ENCODE measurements at regions not wholly inside any gene's neighbourhood (a gene's known extent, or its start where the extent isn't known, plus 50 kb on each side); places are given as distances from the start of the nearest gene placed in this dataset.

DNA sequence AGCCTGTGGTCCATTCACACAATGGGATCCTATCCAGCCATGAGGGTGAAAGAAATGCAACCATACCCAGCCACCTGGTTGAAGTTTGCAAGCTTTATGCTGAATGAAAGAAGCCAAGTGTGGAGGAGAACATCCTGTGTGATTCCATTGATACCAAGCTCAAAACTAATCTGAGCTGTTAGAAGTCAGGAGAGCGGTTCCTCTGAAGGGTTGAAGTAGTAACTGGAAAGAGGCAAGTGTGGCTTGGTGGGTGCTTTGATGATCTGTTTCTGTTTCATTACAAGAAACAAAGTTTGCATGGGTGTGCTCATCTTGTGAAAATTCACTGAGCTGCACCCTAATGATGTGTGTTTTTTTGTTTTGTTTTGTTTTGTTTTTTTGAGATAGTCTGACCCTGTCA, 99.4 kb downstream of the SALL1 start:
- TF ChIP-seq CTCF (IDR thresholded peaks at IDR 0.05), result no peak
- Mint-ChIP-seq H3K4me3 (no peak overlapping the region), H3K27ac (no peak overlapping the region), H3K36me3 (no peaks in the 10 kb centered on the region), H3K9me3 (no peaks in the 10 kb centered on the region), H3K4me1 (no peaks in the 10 kb centered on the region), H3K27me3 (ENCODE audit: low read depth in 2 of 2) (peaks cover 9 to 13% of the 10 kb centered on the region in 2 donors)
- no peaks in the 10 kb centered on the region for H3K36me3 ChIP-seq (ENCODE audit: control insufficient read depth, insufficient read depth, low read length)
- ATAC-seq (no peak), DNase-seq (no peak)
- no peaks in the 10 kb centered on the region for H3K4me1 ChIP-seq (ENCODE audit: control insufficient read depth, insufficient read depth, low read length)
- WGBS (ENCODE audit: insufficient coverage), result 83% methylated on average over 1 of the region's 1 CpG
- no peaks in the 10 kb centered on the region for H3K9me3 ChIP-seq (ENCODE audit: control insufficient read depth, insufficient read depth, low read length)
- H3K27me3 ChIP-seq (ENCODE audit: control insufficient read depth, insufficient read depth, low read length), result no peaks in the 10 kb centered on the region
- no peak overlapping the region for H3K4me3 ChIP-seq (ENCODE audit: low read length)
- no peak overlapping the region for H3K27ac ChIP-seq (ENCODE audit: low read length)
- intact Hi-C loops (cut with micrococcal nuclease), result no loop called here

- H3K27me3 ChIP-seq (ENCODE audit: control insufficient read depth, insufficient read depth, low read length), result no peaks in the 10 kb centered on the region
- no peak overlapping the region for H3K27ac ChIP-seq (ENCODE audit: low read length)
- Mint-ChIP-seq H3K27ac (no peak overlapping the region), H3K9me3 (no peaks in the 10 kb centered on the region), H3K4me3 (no peak overlapping the region), H3K36me3 (no peaks in the 10 kb centered on the region), H3K4me1 (no peaks in the 10 kb centered on the region), H3K27me3 (ENCODE audit: low read depth in 2 of 2) (peaks cover 6 to 13% of the 10 kb centered on the region in 2 donors)
- intact Hi-C loops (cut with micrococcal nuclease), result no loop called here
- ATAC-seq (no peak), DNase-seq (no peak)
- H3K4me1 ChIP-seq (ENCODE audit: control insufficient read depth, insufficient read depth, low read length), result no peaks in the 10 kb centered on the region
- no peak for TF ChIP-seq CTCF (IDR thresholded peaks at IDR 0.05)
- 85% methylated on average over 4 of the region's 4 CpGs for WGBS (ENCODE audit: insufficient coverage)
- H3K9me3 ChIP-seq (ENCODE audit: control insufficient read depth, insufficient read depth, low read length), result no peaks in the 10 kb centered on the region
- H3K4me3 ChIP-seq (ENCODE audit: low read length), result no peak overlapping the region
- no peaks in the 10 kb centered on the region for H3K36me3 ChIP-seq (ENCODE audit: control insufficient read depth, insufficient read depth, low read length)
These were observed 100.7 kb downstream of the SALL1 start for GRCh38 chr16:51050377-51050706.

DNA sequence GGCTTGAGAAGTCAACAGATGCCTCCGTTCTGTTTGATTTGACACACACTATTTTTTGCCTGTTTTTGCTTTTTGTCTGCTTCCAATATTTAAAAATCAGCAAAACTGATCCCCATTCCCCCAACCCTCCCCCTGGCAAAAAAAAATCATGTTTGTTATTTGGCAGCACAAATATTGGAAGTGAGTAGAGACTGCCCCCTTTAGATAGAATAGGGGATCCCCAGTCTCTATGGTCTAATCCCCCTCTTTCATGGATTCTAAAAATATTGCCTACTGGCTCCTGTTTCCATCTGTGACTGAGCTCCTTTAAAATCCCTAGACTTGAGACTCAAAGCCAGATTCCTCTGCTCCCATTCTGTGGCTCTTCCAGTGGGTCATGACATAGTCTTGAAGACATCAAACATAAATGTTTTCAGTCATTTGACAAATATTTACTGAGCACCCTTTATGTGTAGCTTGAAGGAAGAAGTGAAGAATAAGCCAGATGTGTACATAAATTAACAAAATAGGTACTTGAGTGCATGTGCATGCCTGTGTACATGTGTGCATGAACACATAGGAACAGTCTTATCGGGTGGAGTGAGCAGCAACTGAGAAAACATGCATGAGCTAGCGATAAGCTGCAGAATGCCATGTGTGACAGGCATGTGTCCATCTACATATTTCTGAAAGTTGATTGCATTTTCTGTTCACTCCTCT, 101.2 kb downstream of the SALL1 start:
- ATAC-seq (no peak), DNase-seq (no peak)
- intact Hi-C loops (cut with micrococcal nuclease), result no loop called here
- H3K36me3 ChIP-seq (ENCODE audit: control insufficient read depth, insufficient read depth, low read length), result no peaks in the 10 kb centered on the region
- 97% methylated on average over 3 of the region's 3 CpGs for WGBS (ENCODE audit: insufficient coverage)
- H3K9me3 ChIP-seq (ENCODE audit: control insufficient read depth, insufficient read depth, low read length), result no peaks in the 10 kb centered on the region
- peaks cover 3 to 13% of the 10 kb centered on the region in 2 donors for H3K27me3 Mint-ChIP-seq (ENCODE audit: low read depth in 2 of 2)
- no peaks in the 10 kb centered on the region for H3K27me3 ChIP-seq (ENCODE audit: control insufficient read depth, insufficient read depth, low read length)
- H3K36me3 Mint-ChIP-seq, result no peaks in the 10 kb centered on the region
- no peaks in the 10 kb centered on the region for H3K4me1 ChIP-seq (ENCODE audit: control insufficient read depth, insufficient read depth, low read length)
- H3K27ac Mint-ChIP-seq, result no peak overlapping the region
- no peak overlapping the region for H3K27ac ChIP-seq (ENCODE audit: low read length)
- no peak overlapping the region for H3K4me3 Mint-ChIP-seq
- no peaks in the 10 kb centered on the region for H3K9me3 Mint-ChIP-seq
- H3K4me3 ChIP-seq (ENCODE audit: low read length), result no peak overlapping the region
- H3K4me1 Mint-ChIP-seq, result no peaks in the 10 kb centered on the region
- no peak for TF ChIP-seq CTCF (IDR thresholded peaks at IDR 0.05)

DNA sequence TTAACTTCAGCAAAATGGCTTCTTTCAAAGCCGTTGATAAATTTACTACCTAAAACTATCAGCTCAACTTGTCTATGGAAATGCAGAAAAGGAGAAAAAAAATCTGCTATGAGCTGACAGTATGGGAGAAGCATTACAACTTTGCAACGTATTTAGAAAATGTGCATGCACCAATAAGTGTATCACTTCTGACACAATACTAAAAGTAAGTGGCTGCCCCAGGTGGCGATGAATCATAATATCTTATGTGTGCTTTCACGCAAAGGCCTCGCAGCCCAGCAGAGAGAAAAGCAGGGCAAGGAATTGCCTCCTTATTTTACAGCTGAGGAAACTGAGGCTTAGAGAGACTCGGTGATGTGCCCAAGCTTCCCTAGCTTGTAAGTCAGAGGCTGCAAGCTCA, 101.8 kb downstream of the SALL1 start:
- Histone ChIP-seq H3K4me3 (ENCODE audit: low read length) (no peak overlapping the region), H3K27me3 (ENCODE audit: control insufficient read depth, insufficient read depth, low read length) (no peaks in the 10 kb centered on the region), H3K4me1 (ENCODE audit: control insufficient read depth, insufficient read depth, low read length) (no peaks in the 10 kb centered on the region), H3K27ac (ENCODE audit: low read length) (no peak overlapping the region), H3K36me3 (ENCODE audit: control insufficient read depth, insufficient read depth, low read length) (no peaks in the 10 kb centered on the region), H3K9me3 (ENCODE audit: control insufficient read depth, insufficient read depth, low read length) (no peaks in the 10 kb centered on the region)
- ATAC-seq (no peak), DNase-seq (no peak)
- no peak for TF ChIP-seq CTCF (IDR thresholded peaks at IDR 0.05)
- intact Hi-C loops (cut with micrococcal nuclease), result no loop called here
- Mint-ChIP-seq H3K4me3 (no peak overlapping the region), H3K27me3 (ENCODE audit: low read depth in 2 of 2) (peaks cover 3 to 13% of the 10 kb centered on the region in 2 donors), H3K4me1 (no peaks in the 10 kb centered on the region), H3K36me3 (no peaks in the 10 kb centered on the region), H3K9me3 (no peaks in the 10 kb centered on the region), H3K27ac (no peak overlapping the region)
- WGBS (ENCODE audit: insufficient coverage), result 80% methylated on average over 5 of the region's 6 CpGs
